GM12878 (cell line): ENCODE measurements at regions not wholly inside any gene's neighbourhood (a gene's known extent, or its start where the extent isn't known, plus 50 kb on each side); places are given as distances from the start of the nearest gene placed in this dataset.

Source experiments
- ATAC-seq: fragments of 200-7000 bp; cut with Tn5 transposase; 3 replicates; pipeline ENCODE4 v1.9.1; 2020; ENCODE audit warnings: mild to moderate bottlenecking, moderate library complexity
- BruUV-seq: library from RNA; stranded (reverse); fragments of 400-500 nt; replicated peaks from 2 replicates; lab custom pipeline; 2021; lab: Mats Ljungman, UMichigan
- CTCF ChIA-PET: fragments of 300-600 bp; sonication (Branson Sonifier 250); formaldehyde crosslinking; extraction: SDS; loops from one replicate; lab custom pipeline; 2021; ENCODE audit warnings: inconsistent platforms; lab: Yijun Ruan, JAX
- POLR2A ChIA-PET: fragments of 350-600 bp; formaldehyde crosslinking; extraction: SDS; loops from one replicate; lab custom pipeline; 2021; ENCODE audit warnings: inconsistent platforms; lab: Charles Lee
- RAD21 ChIA-PET: fragments of 300-600 bp; sonication (Branson Sonifier 250); formaldehyde crosslinking; loops from one replicate; lab custom pipeline; 2023; ENCODE audit warnings: antibody characterized with exemption; ENCODE audit not compliant: unreplicated experiment; lab: Charles Lee
- SMC1A ChIA-PET: fragments of 300-600 bp; sonication (Branson Sonifier 250); formaldehyde crosslinking; loops from one replicate; lab custom pipeline; 2023; ENCODE audit not compliant: unreplicated experiment, uncharacterized antibody; lab: Charles Lee
- DNase-seq: peaks from one replicate; pipeline ENCODE4 v3.0.0-alpha.2; 2011; ENCODE audit warnings: low read depth, low spot score
- FAIRE-seq: peaks from 3 replicates; lab custom pipeline; 2011; peaks lifted over from hg19 to GRCh38; lab: Jason Lieb, UNC
- H2AFZ ChIP-seq: 2 replicates; pipeline ENCODE4 v1.6.0; 2011; ENCODE audit warnings: low read depth, low read length, control low read depth; ENCODE audit not compliant: control insufficient read depth
- H3K27ac ChIP-seq: 2 replicates; pipeline ENCODE4 v1.5.1; 2011; ENCODE audit warnings: control low read depth; ENCODE audit not compliant: control insufficient read depth, insufficient read depth
- H3K27me3 ChIP-seq, 2 experiments: replicated peaks in 1 of 2; 2 replicates each; pipeline versions ENCODE4 v1.6.0 to v1.6.1; 2011; ENCODE audit warnings: low read length in 1 of 2; ENCODE audit not compliant: control insufficient read depth in 2 of 2, insufficient read depth in 2 of 2
- H3K36me3 ChIP-seq, 2 experiments: 2 replicates each; pipeline ENCODE4 v1.5.1; 2011; ENCODE audit warnings: low read length in 1 of 2; ENCODE audit not compliant: control insufficient read depth in 2 of 2, insufficient read depth in 2 of 2
- H3K4me1 ChIP-seq: 2 replicates; pipeline ENCODE4 v1.6.1; 2011; ENCODE audit warnings: mild to moderate bottlenecking, low read length, moderate library complexity, mixed read lengths; ENCODE audit not compliant: control insufficient read depth, insufficient read depth
- H3K4me2 ChIP-seq: 2 replicates; pipeline ENCODE4 v1.6.0; 2011; ENCODE audit warnings: control low read depth; ENCODE audit not compliant: control insufficient read depth, insufficient read depth
- H3K4me3 ChIP-seq: fragments of 200-600 bp; sonication (generic); 2 replicates; pipeline ENCODE4 v1.5.1; 2016
- H3K79me2 ChIP-seq: 2 replicates; pipeline ENCODE4 v1.6.0; 2011; ENCODE audit warnings: low read length; ENCODE audit not compliant: control insufficient read depth, insufficient read depth
- H3K9ac ChIP-seq: 2 replicates; pipeline ENCODE4 v1.8.0; 2011; ENCODE audit warnings: low read length, control low read depth, mixed read lengths; ENCODE audit not compliant: control insufficient read depth, insufficient read depth
- H3K9me3 ChIP-seq: replicated peaks from 3 replicates; pipeline ENCODE4 v1.5.1; 2011; ENCODE audit warnings: mild to moderate bottlenecking, low read length; ENCODE audit not compliant: control insufficient read depth, insufficient read depth
- H4K20me1 ChIP-seq: 2 replicates; pipeline ENCODE4 v1.6.0; 2011; ENCODE audit not compliant: control insufficient read depth, insufficient read depth
- ATF2 ChIP-seq: IDR thresholded peaks from 2 replicates; pipeline ENCODE4 v1.6.1; 2012; ENCODE audit warnings: low read length, inconsistent platforms
- CTCF ChIP-seq, 3 experiments: IDR thresholded peaks in 2 of 3; conservative IDR thresholded peaks in 1 of 3; 2 replicates each; pipeline ENCODE4 v1.5.1; 2011; ENCODE audit warnings: low read depth in 3 of 3, low read length in 3 of 3, mild to moderate bottlenecking in 3 of 3, control low read depth in 2 of 3, moderate library complexity in 2 of 3, inconsistent platforms in 1 of 3, mixed read lengths in 1 of 3; ENCODE audit not compliant: control insufficient read depth in 2 of 3, insufficient read depth in 1 of 3; ENCODE audit errors: extremely low read depth in 1 of 3
- MLLT1 ChIP-seq: fragments of 450-650 bp; IDR thresholded peaks from 2 replicates; pipeline ENCODE4 v1.6.1; 2016; ENCODE audit warnings: mild to moderate bottlenecking
- RAD21 ChIP-seq: IDR thresholded peaks from 2 replicates; pipeline ENCODE4 v1.6.1; 2011; ENCODE audit warnings: mild to moderate bottlenecking, low read depth, low read length, moderate library complexity; ENCODE audit not compliant: insufficient read depth
- SMC3 ChIP-seq: IDR thresholded peaks from 2 replicates; pipeline ENCODE4 v1.6.1; 2011; ENCODE audit warnings: low read length, improper control_type of control experiment, borderline replicate concordance
- YY1 ChIP-seq: IDR thresholded peaks from 2 replicates; pipeline ENCODE4 v1.6.1; 2011; ENCODE audit warnings: low read depth, mild to moderate bottlenecking, low read length
- WGBS: methylation state at CpG from one replicate; pipeline ENCODE4 v1.1.6; 2016; ENCODE audit warnings: low lambda C conversion rate; ENCODE audit not compliant: insufficient replicate concordance, insufficient coverage; ENCODE audit errors: missing lambda C conversion rate; 5-methylcytosine and 5-hydroxymethylcytosine counted together
- in situ Hi-C: fragments of 300-500 bp; cut with MboI; formaldehyde crosslinking; loops from 9 replicates; pipeline ENCODE4 v1.14.3; 2018; ENCODE audit warnings: mixed read lengths
- intact Hi-C: fragments of 100-400 bp; cut with micrococcal nuclease; formaldehyde crosslinking; loops from one replicate; pipeline ENCODE4 v1.14.2; 2022; ENCODE audit not compliant: unreplicated experiment

GRCh38 chr10:29377333-29377961, 88.6 kb downstream of the LYZL1 start:
- WGBS, result 67% methylated on average over 10 of the region's 10 CpGs
- Histone ChIP-seq H2AFZ (no peak overlapping the region), H3K4me1 (no peaks in the 10 kb centered on the region), H3K9me3 (no peaks in the 10 kb centered on the region), H3K79me2 (no peaks in the 10 kb centered on the region), H3K36me3 (no peaks in the 10 kb centered on the region), H3K27me3 (peaks cover 0 to 2% of the 10 kb centered on the region in 2 experiments; a peak in 1 of 4 replicates), H3K4me3 (no peak overlapping the region), H3K4me2 (no peak overlapping the region), H3K9ac (no peak overlapping the region), H3K27ac (no peak overlapping the region), H4K20me1 (no peaks in the 10 kb centered on the region)
- in situ Hi-C loops (no loop called here), intact Hi-C loops (no loop called here)
- TF ChIP-seq CTCF (IDR thresholded peaks at IDR 0.05 in 2 of 3, conservative IDR thresholded peaks at IDR 0.05 in 1 of 3; ENCODE audit: control insufficient read depth in 2 of 3, extremely low read depth in 1 of 3, insufficient read depth in 1 of 3, low read depth in 3 of 3, low read length in 3 of 3) (peak; percentile 45 to 58 (median 47); a peak in 5 of 6 replicates), RAD21 (peak; percentile 72), YY1 (0 out of 2 replicates have a peak, but pooled peaks have one; percentile 30), SMC3 (peak; percentile 21; the same call in 1 of the 2 replicates), MLLT1 (no peak), ATF2 (no peak)
- peak; percentile 23 for FAIRE-seq
- CTCF ChIA-PET, result interaction anchor here (0.6 to 2.6 kb wide), 6 partner anchors 10 to 326 kb away, joined by 3 to 12 read pairs (median 6); no protein-coding TSS in a partner anchor
- peak; percentile 39; the same call in 1 of the 3 replicates for ATAC-seq
- RAD21 ChIA-PET, result interaction anchor here (1.6 kb wide), 1 partner anchor 12 kb away, joined by 4 read pairs; no protein-coding TSS in a partner anchor
- DNase-seq, result no peak
- BruUV-seq, result no TSS peak
- SMC1A ChIA-PET, result no interaction called here
- POLR2A ChIA-PET, result no interaction called here
